ENCODE measurements at regions not wholly inside any gene's neighbourhood (a gene's known extent, or its start where the extent isn't known, plus 50 kb on each side); places are given as distances from the start of the nearest gene placed in this dataset.
"Not testable (repeated sequence)": the region's sequence is repeated elsewhere in the genome, so short reads cannot be mapped to it uniquely, and the experiment has no call there.

DNA sequence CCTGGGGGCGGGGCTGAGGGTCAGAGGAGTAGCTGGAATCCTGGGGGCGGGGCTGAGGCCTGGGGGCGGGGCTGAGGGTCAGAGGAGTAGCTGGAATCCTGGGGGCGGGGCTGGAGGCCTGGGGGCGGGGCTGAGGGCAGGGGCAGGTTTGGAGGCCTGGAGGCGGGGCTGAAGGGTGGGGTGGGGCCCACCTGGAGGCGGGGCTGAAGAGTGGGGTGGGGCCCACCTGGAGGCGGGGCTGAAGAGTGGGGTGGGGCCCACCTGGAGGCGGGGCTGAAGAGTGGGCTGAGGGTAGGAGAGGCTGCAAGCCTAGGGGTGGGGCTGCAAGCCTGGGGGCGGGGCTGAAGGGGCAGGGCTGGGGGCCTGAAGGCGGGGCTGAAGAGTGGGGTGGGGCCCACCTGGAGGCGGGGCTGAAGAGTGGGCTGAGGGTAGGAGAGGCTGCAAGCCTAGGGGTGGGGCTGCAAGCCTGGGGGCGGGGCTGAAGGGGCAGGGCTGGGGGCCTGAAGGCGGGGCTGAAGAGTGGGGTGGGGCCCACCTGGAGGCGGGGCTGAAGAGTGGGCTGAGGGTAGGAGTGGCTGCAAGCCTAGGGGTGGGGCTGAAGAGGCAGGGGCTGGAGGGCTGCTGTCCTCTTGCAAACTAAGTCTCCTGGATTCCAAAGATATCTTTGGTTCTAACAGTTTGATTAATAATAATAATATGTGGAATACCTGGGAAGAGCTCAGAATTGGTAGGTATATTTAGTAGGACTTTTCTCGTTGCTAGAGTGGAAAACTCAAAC, 1329.7 kb downstream of the BRD1 start:
- not testable (repeated sequence) for DNase-seq

DNA sequence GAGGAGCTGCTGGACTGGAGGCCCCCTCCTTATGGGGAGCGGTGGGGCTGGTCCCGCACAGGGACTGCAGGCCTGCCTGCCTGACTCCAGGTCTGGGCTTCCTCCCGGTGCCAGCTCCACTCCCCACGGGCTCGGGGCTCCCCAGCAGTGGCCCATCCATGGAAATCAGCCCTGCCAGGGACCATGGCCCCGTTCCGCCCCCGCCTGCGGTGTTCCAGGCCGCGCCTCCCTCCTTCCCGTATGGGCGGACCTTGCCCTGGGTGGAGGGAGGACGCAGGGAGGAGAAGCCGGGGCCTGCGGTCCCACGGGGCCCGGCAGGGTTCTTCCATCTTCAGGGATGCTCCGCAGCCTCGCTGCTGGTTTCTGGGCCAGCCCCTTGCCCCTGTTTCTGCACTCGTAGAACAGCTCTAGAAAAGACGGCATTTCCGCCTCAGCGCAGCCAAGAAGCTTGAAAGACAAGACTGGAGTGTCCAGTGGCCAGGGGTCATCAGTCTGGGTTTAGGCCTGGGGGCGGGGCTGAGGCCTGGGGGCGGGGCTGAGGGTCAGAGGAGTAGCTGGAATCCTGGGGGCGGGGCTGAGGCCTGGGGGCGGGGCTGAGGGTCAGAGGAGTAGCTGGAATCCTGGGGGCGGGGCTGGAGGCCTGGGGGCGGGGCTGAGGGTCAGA, 1330.6 kb downstream of the BRD1 start:
- no peak for DNase-seq

DNA sequence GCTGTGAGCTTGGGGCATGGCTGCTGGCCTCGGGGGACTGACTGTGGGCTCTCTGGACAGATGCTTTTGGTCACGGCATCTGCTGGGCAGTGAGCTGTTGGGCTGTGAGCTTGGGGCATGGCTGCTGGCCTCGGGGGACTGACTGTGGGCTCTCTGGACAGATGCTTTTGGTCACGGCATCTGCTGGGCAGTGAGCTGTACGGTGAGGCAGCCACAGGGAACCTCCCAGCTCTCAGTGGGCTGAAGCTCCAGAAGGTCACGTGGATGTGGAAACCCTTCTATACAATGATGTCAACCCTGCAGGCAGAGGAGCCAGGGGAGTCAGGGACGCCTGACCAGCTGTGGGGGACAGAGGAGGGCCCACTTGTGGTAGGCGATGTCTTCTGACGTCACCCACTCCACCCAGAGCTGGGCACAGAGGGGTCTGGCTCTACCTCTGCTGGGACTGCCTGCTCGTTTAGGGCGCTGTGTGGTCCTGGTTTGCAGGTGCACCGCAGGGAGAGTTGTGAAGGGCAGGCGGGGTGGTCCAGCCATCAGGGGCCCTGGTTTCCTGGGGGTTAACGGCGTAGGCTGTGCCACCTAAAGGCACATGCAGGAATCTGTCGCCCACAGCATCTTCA, 1331.3 kb downstream of the BRD1 start:
- DNase-seq, result no peak

DNA sequence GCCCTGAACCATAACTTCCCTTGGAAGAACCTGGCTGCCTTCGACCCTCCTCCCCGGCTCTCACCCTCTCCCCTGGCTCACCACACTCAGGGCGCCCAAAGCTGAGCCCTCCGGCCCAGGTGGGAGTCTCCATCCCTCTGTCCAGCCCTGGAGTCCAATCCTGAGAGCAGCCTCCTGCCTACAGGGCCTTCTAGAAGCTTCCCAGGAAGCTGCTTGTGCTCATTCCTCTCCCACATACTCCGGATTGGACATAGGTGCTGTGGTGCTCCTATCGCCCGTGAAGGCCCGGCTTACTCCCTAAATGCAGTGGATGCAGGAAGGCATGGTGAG, 1332.0 kb downstream of the BRD1 start:
- DNase-seq, result no peak

DNA sequence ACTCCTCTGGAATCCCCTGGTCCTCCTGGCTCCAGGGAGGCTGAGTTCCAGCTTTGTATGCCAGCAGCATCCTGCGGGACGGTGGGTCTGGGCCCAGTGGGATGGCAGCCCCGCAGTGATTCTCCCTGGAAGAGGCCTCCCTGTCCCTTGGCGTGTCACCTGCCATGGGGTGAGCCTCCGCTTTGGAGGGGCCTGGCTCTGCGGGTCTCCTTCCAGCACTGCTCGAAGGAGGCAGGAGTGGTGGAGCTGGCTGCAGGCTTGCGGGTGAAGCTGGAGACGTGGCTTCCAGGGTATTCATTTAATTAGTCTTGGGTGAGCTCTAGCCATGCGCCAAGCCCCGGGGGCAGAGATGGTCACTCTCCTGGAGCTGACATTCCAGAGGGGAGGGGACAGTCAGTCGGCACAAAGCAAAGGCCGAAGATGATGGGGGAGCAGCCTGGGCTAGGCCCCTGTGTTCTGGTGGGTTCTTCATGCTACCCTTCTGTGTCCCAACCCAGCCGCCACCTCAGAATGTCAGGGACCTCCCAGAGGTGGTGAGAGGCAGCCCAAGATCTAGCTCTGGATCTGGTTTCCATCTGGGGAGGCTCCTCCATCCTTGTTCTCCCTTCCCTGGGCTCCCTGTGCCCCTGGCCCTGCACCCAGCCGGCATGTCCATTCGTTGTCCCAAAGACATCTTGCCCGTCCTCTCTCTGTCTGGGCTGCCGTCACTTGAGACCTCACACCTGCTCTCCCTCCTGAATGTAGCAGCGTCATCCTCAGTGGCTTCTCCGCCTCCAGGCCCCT, 1332.5 kb downstream of the BRD1 start:
- no peak for DNase-seq

DNA sequence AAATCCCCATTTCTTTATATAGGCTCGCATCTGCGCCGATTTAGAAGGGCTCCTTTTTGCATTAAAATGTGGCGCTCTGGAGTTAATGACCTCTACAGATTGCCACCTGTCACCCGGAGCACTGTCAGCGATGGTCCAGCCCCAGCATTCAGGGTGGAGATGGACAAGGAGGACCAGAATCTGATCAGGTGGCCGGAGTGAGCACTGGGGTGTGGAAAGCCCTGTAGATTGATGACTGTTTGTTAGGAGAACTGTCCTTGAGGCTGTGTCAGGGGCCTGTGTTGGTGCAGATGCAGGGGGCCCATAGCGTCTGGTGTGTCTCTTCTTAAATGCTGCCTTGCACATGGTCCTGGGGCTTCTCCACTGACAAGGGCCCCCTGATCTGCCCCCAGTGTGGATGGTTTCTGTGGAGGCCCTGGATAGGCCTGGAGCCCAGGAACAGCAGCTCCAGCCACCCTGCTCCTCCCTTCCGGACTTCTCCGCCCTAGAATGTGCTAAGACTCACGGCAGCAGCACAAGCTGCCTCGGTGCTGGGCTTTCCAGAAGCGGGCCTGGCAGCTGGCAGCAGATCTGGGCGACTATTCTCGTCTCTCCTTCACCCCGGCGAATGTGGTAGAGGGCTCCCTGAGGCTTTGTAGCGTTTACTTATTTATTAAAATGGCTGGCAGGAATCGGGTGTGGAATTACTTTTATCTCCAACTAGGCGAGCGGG, 1333.3 kb downstream of the BRD1 start:
- no peak for DNase-seq

DNA sequence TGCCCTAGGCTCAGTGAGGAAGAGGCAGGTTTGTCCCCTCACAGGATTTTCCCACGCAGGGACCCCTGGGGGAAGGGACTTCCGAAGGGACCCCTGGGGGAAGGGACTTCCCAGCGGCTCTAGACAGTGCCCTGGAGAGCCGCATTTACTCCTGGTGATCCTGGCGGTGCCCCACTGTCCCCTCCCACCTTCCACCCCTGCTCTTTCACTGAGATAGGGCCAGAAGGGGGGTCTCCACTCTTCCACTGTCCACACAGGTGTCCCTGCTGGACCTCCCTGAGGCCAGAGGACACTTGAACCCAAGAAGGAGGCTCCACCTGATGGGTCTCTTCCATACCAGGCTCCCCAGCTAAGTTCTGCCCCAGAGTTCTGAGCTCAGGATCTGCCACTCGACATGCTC, 1333.9 kb downstream of the BRD1 start:
- no peak for DNase-seq

DNA sequence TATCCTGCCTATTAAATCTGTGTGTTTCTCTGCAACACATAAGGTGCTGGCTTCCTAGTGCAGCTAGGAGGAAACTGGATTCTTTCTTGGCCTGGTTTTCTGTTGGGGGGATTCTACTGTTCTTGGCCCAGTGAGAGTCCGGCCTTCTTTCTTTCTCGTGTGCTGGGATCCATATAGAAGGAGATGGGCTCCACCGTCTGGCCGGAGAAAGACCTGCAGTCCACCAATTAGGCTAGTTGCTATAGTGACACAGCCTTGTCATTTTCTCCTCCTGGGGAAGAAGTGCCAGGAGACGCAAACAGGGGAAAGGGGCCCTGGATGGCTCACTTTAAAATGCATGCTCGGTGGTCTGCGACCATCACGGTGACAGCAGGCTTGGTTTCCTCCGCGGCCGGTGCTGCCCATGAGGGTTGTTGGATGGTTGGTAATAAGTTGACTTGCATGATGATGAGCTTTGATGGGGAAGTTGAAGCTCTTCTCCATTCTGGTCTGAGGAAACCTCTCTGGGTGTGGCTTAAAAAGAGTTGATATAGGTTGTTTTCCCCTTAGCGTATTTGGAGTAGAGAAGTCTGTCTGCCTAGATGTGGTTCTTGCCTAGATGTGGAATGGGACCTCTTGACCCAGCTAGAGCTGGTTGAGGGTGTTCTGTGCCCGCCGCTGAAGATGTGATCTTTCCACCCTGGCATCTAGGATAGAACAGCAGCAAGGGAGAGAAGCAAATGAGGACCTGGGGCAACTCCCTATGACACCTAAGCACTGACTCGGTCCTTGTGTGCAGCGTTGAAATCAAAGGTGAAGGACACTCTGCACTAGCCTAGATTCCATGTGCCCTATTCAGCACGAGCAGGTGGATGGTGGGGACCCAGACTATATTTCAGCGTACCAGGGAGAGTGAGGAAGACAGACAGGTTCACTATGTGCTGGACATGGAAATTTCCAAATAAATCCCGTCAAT, 1335.0 kb downstream of the BRD1 start:
- DNase-seq, result peak; percentile 52

DNA sequence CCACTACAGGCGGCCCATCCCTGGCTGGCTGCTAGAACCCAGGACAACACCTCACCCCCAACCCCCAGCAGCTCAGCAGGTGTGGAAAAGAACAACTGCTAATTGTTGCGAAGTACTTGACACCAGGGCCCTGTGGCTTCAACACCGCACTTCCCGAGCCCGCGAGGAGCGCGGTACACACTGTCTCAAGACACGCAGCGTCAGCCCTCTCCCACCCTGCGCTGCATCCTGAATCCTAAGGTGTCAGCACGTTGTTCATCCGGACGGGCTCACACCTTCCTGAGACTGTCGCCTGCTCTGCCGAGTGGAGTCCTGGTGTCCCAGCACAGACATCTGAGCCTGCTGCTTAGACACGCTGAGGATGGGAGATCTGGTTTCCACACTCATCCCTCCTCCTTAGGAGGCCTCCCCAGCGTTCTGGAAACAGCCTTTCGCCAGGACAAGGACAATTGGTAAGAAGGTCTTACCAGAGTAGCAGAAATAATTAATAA, 1336.2 kb downstream of the BRD1 start:
- DNase-seq, result no peak

DNA sequence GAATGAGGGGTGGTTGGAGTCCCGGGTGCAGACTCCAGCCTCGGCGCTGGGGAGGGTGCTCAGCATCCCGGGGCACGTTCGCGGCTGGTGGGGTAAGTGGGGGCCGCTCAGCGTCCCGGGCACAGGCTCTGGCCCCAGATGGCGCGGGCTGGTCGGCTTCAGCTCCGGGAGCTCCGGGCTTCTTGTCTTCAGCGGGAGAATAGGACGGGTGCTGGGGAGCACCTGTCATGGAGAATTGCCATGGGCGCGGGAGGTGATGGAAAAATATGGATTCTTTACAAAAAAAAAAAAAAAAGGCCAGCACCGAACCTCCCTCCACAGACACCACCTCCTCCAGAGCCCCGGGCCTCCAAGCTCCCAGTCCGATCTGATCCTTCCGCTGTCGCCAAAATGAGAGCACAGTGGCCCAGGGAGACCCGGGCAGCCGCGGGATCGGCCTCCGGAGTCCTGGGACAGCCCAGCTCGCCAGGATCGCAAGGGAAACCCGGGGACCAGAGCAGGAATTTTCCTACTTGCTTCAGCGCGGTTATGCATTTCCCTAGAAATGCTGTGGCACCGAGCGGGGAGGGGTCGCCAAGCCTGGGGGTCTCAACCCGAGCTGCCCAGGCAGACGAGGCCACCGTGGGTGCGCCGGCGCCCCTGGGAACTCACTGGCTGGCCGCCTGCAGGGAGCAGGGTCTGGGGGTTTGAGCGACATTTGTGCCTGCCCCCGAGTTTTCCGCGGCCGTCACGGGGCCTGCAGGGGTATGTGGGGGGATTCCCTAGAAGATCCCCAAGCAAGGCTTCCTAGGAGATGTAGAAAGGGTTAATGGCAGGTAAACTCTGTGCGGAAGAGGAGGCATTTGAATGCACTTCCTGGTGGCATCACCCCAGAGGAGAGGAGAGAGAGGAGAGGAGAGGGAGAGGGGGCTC, 1336.9 kb downstream of the BRD1 start:
- no peak for DNase-seq

DNA sequence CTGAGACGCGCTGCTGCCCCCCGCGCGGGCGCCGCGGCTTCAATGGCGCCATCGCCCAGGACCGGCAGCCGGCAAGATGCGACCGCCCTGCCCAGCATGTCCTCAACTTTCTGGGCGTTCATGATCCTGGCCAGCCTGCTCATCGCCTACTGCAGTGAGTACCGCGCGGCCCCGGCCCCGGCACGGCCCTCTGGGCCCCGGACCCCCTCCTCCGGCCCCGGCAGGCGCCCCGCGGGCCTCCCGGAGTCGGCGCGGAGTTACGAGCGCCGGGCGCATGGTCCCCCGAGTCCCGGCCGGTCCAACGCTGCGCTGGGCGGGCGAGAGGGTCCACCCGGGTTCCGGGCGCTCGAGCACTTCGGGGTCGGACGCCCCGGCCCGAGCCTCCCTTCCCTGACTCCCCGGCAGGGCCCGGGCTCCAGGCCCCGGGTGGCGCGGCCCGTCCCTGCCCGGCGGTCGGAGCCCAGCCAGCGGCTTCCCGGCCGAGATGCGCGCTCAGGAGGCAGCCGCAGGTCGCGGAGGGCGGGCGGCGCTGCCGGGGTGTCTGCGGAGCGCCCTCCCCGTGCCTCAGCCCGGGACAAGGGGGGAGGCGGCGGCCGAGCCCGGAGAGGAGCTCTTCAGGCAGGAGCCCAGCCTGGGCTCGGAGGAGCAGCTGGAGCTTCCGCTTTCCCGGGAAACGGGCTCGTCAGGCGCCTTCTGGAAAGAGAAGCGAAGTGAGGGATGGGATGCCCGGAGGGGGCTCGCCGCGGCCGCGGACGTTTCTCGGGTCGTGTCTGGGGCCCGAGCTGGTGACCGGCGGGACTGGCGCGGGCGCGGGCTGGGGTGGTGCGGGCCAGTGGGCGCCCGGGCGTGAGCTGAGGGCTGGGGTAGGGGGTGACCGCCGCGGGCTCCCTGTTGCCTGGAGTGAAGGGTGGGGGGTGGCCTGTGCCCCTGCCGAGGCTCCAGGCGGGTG, 1337.8 kb downstream of the BRD1 start:
- no peak for DNase-seq

DNA sequence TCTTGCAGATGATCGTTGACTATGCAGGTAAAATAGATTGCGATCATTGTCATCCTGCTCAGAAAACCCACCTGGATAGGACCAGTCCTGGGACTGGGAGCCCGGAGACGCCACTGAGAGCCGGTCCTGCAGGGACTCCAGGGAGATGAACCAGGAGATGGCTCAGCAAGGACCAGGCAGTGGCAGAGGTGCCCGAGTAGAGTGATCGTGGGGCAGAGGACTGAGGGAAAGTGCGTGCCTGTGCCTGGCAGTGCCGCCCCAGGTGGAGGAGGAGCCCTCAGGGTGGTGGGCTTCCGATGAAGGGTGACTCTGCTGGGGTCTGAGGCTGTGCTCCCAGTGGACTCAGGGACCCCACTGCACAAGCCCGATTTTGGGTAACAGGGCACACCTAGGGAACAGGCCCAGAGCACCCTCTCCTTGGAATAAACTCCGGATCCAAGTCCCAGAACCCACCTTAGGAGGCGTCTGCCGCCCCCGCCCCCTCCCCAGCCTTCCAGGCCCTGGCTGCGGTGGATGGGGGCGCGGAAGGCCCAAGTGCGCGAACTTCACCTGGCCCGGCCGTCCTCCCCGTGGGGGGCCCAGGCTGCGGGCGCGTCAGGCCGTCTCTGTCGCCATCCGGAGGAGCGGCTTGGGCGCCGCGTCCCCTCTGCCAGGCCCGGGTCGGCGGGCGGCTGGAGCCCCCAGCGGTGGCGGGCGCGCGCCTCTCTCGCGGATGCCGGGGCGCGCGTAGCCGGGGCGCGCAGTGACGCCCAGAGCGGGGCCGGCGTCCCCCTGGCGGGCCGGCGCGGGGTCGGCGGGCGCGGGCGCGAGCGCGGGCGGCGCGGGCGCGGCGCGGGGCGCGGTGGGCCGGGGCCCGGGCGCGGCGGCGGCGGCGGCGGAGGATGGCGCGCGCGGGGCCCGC, 1338.8 kb downstream of the BRD1 start:
- DNase-seq, result no peak

DNA sequence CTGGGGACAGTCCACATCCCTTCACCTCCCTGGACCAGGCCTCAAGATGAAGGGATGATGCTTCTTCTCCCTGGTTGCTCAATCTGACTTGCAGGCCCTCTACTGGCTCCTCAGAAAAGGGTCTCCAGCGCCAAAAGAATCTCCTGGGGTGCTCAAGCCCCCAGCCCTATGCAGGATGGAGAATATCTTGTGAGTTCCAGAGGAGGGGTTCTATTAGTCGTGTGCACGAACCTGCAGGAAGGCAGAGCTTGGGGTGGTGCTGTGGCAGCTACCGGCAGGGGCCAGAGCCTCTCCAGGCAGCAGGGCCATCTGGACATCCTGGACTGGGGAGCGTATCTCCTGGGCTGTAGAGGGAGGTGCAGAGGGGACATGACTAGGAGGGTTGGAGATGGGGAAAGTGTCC, 1339.5 kb downstream of the BRD1 start:
- DNase-seq, result no peak

DNA sequence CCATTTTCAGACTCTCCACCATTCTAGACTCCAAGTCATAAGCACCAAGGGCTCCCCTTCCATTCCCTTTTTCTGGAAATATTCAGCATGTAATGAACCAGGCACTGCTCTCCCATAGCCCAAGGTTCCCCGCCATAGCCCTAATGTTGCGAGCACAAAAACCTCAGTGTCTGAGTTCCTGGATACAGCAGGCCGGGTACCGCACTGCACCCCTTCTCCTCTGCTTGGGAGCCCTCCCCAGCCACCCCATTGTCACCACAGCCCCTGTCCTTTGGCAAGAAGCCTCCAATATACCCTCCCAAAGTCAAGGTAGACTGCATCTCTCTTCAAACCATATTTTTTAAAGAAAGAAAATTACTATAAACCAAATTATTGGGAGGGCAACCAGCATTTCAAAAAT, 1341.1 kb downstream of the BRD1 start:
- no peak for DNase-seq

DNA sequence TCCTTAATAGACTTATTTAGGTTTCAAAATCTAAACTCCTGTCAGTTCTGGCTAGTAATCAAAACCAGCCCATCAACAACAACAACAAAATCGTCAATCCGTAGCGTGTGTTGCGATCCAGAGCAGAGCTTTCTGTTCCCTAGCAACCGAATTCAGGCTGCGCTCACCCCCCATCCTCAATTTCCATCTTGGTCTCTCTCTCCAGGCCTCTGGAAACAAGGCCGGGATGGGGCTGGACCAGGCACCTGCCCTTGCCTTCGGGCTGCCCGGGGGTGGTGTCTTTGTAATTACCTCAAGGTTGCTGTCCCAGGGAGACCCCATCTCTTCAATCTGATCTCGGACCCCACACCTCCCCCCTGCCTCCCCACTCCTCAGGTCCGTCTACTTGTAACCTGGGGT, 1341.5 kb downstream of the BRD1 start:
- no peak for DNase-seq

DNA sequence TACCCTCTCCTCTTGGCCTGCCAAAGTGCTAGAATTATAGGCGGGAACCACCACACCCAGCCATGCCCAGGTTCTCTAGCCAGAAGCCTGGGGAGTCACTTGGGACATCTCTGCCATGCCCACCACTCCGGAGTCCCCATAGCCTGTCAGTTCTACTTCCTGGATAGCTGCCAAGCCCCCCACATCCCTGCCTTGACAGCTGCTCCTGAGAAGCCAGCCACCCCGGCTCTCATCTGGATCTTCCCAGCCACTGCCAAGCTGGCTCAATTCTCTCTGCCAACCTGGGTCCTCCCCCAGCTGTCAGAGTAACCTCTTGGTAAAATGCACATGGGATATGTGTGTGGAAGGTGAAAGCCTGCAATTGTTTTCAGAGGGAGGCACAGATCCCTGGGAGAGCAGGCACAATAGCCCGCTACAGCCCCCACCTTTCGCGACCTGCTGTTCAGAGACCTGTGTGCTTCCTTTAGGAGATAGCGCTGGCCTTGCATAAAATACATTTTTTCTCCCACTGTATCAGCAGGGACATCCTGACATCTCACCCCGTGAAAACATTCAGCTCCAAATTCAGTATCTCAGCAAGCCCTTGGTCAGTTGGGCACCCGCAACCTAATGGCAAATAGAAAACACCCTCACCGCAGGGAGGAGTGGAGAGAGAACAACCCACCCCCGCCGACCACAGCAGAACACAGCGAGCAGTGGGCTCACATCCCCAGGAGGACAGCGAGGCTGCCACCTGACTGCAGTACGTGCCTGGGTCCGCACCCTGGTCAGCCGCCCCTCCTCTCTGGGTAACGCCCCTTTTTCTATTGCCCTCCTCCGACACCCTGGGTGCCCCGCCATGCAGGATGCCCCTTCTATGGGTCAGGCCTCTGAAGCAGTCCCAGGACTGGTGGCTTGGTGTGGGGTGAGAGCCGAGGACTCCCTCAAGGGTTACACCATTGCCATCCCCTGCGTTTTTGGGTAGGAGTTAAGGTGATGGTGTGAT, 1342.2 kb downstream of the BRD1 start:
- no peak for DNase-seq
